AG09309 (cell line): ENCODE measurements at regions not wholly inside any gene's neighbourhood (a gene's known extent, or its start where the extent isn't known, plus 50 kb on each side); places are given as distances from the start of the nearest gene placed in this dataset.

ENCODE experiments used
- DNase-seq: peaks from one replicate; pipeline ENCODE4 v3.0.0-alpha.2; 2010; ENCODE audit warnings: low read depth
- H3K4me3 ChIP-seq: 2 replicates; pipeline ENCODE4 v1.5.1; 2011; ENCODE audit warnings: mild to moderate bottlenecking, low read depth, low read length, moderate library complexity; ENCODE audit not compliant: control insufficient read depth
- CTCF ChIP-seq: IDR thresholded peaks from 2 replicates; pipeline ENCODE4 v1.5.1; 2011; ENCODE audit warnings: mild to moderate bottlenecking, low read depth, low read length, inconsistent platforms; ENCODE audit not compliant: insufficient read depth, control insufficient read depth; ENCODE audit errors: missing control alignments

GRCh38 chr18:60209042-60209441, 163.5 kb downstream of the MC4R start:
- TF ChIP-seq CTCF: no peak
- H3K4me3 ChIP-seq: no peak overlapping the region
- no peak for DNase-seq

- no peak overlapping the region for H3K4me3 ChIP-seq
- no peak for DNase-seq
- TF ChIP-seq CTCF: no peak
Observed at GRCh38 chr18:60202708-60203107, 169.9 kb downstream of the MC4R start.

- no peak for TF ChIP-seq CTCF
Observed at GRCh38 chr18:60200558-60200957, 172.0 kb downstream of the MC4R start.

GRCh38 chr18:60199505-60199904, 173.1 kb downstream of the MC4R start:
- no peak for TF ChIP-seq CTCF

More at GRCh38 chr18:60200558-60200957, 172.0 kb downstream of the MC4R start:
- no peak overlapping the region for H3K4me3 ChIP-seq
- no peak for DNase-seq

GRCh38 chr18:60197671-60198462, 174.7 kb downstream of the MC4R start:
- H3K4me3 ChIP-seq: no peak overlapping the region
- DNase-seq: no peak
- no peak for TF ChIP-seq CTCF

More at GRCh38 chr18:60199505-60199904, 173.1 kb downstream of the MC4R start:
- H3K4me3 ChIP-seq: no peak overlapping the region
- no peak for DNase-seq

GRCh38 chr18:60196836-60197606, 175.6 kb downstream of the MC4R start:
- TF ChIP-seq CTCF: no peak
- H3K4me3 ChIP-seq: no peak overlapping the region
- no peak for DNase-seq
